PC-3 (cell line): ENCODE measurements at regions not wholly inside any gene's neighbourhood (a gene's known extent, or its start where the extent isn't known, plus 50 kb on each side); places are given as distances from the start of the nearest gene placed in this dataset.

Experiments used
- CTCF ChIP-seq: fragments of 300-600 bp; sonication (generic); conservative IDR thresholded peaks from 2 replicates; pipeline ENCODE4 v1.5.1; 2017; ENCODE audit warnings: antibody characterized with exemption, low read depth, mild to moderate bottlenecking, low read length
- EZH2phosphoT487 ChIP-seq: fragments of 300-600 bp; sonication (generic); IDR thresholded peaks from 2 replicates; pipeline ENCODE4 v1.6.1; 2018; ENCODE audit warnings: mild to moderate bottlenecking, antibody characterized with exemption, low read length, borderline replicate concordance

- no peak for TF ChIP-seq EZH2phosphoT487
- no peak for TF ChIP-seq CTCF
Measured at GRCh38 chr10:85212526-85212925, 884.1 kb downstream of the CCSER2 start.
